Activated CD8-positive, alpha-beta memory T cell treated with anti-CD3 and anti-CD28 coated beads for 24 hours (primary cell): ENCODE measurements at regions not wholly inside any gene's neighbourhood (a gene's known extent, or its start where the extent isn't known, plus 50 kb on each side); places are given as distances from the start of the nearest gene placed in this dataset.

ENCODE experiments used
- DNase-seq: peaks from one replicate; pipeline ENCODE4 v3.0.0-alpha.2; 2020

GRCh38 chr6:149150301-149150700 lies 167.2 kb upstream of the TAB2 start:
- no peak for DNase-seq

DNA sequence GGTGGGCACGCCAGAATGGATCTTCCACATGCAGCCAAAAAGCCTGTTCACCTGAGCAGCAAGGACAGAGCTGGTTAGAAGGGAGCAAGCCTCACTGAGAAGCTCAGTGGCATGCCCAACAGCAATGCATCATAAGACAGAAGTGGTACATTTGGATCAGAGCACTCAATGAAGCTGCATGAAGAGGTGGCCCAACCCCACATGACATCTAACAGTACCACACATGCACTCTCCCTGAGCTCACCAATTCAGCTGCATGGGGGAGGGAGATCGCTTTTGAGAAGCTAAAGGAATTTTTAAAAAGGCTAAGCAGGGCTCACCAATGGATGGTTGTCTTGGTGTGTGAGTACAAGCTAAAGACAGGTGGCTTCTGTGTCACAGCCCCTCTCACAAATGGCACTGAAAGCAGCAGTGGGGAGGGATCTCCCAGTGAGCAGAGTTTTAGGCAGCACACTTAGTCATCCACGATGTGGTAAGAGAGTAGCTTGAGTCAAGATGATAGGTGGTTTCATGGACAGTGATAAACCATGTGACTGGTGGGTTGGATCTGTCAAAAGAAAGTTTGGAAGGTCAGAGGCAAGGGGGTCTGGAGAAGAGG lies 166.6 kb upstream of the TAB2 start:
- DNase-seq = no peak

DNA sequence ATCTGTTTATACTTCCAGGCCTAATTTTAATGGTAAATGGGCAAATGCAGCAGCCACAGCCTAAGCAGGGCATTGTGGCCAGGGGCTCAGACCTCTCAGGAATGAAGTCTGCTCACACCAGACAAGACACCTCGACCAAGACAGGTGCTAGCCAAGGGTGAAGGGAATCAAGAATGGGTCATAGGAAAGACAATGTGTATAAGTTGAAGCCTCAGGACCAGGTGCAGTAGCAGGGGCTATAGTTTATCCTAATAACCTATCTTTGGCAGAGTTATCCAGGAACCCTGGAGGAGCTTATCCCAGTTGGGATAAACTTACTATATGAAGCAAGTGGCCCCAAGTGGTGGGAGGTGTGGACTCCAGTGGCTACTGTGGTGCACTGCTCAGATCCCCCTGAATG lies 165.0 kb upstream of the TAB2 start:
- no peak for DNase-seq

GRCh38 chr6:149153100-149153499 lies 164.4 kb upstream of the TAB2 start:
- DNase-seq = no peak

DNA sequence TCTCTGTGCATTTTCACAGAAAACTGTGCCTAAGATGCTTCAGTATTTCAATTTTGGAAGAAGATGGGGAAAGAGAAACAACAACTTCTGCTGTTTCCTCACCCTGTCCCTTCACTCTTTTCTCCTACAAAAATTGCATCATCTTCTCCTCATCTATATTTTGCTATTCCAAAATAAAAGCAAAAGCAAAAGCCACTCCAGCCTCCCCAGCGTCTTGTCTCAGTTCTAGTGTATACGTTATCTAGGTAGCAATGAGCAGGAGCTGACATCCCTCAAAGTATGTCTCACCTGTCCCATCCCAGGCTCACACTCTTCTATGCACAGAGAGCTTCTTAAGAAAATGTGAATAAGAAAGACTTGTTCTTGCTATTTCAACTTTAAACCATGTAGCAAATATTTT lies 163.8 kb upstream of the TAB2 start:
- no peak for DNase-seq

- no peak for DNase-seq
These were observed 163.2 kb upstream of the TAB2 start for GRCh38 chr6:149154261-149154821.

GRCh38 chr6:149157126-149157525 lies 160.4 kb upstream of the TAB2 start:
- no peak for DNase-seq

DNA sequence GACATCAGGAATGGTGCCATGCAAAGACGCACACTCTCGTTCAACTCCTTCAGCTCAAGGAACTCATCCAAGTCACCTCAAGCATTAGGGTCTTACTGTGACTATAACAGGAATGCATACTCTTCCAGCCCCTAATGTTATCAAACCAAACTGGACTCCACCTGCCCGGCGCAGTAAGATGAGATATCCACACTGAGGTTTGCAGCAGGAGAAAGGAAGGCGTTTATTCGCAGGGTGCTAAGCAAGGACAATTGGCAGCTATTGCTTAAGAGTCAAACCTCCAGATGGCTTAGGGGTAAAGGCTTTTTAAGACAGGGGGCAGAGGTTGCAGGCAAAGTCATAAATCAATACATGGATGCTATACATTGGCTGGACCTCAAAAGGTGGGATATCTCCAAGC lies 159.4 kb upstream of the TAB2 start:
- DNase-seq = no peak

DNA sequence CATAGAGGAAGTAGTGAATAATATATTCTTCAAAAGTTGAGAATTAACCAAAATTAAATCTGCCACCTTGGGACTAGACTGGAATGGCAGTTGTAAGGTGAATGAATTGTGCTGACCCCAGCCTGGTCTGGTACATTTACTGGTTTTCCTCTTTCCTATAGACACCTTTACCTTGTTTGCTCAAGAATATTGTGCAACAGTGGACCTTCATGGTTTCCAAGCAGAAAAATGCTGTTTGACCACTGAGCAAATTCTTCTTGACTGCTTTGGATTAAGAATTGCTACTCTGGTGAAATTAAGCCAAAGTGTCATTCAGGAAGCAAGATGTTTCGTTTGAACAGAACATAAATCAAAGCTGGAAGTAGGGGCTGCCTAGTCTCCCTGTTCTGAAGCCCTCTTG lies 156.6 kb upstream of the TAB2 start:
- no peak for DNase-seq

DNA sequence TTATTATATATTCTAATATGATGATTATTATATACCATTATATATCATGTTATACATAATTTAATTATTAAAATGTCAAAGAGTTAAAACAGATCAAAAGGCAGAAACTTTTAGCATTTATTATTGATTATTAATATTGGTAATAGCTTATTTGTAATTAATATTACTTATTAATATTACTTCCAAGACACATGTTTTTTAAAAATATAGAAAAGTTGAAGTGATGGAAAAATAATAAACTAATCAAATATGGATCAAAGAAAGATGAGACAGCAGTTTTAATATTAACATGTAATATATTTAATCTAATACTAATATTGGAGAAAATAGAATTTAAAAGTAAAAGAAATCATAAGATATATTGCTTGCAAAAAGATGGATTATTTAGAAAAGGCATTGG lies 154.6 kb upstream of the TAB2 start:
- no peak for DNase-seq

DNA sequence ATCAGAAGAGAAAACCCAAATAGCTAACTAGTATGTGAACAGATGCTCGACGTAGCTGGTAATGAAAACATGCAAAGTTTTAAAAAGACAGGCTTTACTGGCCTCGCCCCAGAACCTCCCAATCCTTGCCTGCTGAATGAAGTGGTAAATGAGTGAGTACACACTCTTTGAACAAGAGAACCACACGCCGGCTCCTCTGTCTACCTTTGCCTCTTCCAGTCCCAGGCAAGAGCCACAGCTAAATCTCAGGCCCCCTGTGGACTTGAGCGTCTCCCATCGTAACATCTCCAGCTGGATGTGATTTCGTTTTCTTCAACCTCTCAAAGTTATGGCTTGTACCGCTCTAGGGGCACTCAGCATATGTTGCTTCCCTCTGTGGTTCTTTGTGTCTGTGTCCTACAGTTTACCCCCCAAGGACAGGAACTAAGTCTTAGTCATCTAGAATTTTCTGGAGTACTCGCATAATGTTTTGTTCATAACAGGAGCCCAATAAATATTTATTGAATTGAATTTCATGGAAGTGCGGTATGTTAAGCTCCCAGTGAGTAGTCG lies 153.2 kb upstream of the TAB2 start:
- no peak for DNase-seq

DNA sequence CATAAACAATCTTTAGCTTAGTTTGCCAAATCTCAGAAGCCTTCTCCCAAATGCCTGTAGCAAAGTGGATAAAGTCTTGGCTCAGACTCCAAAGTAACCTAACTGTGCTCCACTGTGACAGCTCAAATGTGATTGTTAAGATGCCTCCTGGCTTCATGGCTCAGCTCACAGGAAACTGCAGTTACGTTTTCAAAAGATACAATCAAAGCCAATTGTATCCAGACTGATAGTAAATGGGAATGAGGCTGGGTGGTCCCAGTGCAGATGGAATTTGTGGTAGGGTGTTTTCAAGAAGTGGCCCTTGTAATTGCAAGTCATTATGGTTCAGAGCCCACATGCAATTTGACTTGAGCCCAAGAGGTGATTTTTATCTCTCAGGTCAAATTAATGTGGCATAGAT lies 151.2 kb upstream of the TAB2 start:
- no peak for DNase-seq

- no peak for DNase-seq
These were observed 150.8 kb upstream of the TAB2 start for GRCh38 chr6:149166747-149167146.

DNA sequence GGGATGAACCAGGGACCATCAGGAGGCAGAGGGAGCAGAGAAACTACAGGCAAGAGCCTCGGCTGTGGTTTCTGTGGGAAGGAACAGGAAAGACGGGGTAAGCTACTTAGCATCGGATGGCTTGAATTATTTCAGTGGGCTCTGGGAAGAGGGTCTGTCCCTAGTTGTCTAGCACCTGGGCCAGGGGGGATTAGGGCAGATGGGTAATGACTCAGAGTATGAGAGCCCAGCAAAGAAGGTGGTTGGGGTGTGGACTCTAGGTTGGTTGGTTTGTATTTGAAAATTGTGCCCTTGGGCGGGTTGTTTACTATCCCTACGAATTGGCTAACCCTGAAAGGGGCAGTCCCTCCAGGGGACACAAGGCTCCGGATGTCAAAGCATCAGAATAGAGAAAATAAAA lies 148.5 kb upstream of the TAB2 start:
- no peak for DNase-seq

DNA sequence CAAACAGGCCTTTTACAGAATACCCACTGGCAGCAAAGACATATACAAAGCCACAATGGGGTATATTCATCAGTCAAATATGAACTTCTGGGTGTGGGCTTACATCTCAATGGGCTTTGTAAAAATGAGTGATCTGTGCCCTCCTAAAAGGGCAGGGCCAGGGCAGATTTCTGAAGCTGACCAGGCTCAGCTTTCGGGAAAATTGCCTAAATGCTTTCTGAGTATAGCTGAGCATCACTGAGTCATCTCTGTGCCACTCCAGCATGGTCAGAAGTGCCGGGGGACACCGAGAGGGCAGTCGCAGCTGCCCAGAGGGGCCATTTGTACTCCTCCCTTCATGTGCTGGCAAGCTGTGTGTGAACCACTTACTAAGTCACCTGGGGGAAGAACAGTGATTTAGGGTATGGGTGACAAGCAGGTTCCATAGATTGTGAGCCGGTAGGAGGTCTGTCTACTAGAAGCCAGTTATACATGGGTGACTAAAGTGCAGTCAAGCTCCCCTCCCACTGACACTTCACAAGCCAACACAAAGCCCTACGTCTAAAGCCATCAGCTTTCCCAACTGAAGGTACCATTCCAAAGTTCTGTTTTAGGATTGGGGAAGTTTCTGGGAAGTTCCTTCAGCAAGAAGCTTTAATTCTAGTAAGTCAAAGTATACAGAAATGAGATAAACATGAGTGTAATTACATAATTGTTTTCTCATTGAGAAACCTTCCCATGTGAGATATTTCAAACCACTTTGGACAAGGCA lies 147.6 kb upstream of the TAB2 start:
- no peak for DNase-seq

GRCh38 chr6:149170564-149171452 lies 146.7 kb upstream of the TAB2 start:
- DNase-seq = no peak

GRCh38 chr6:149173222-149173621 lies 144.3 kb upstream of the TAB2 start:
- DNase-seq = no peak

DNA sequence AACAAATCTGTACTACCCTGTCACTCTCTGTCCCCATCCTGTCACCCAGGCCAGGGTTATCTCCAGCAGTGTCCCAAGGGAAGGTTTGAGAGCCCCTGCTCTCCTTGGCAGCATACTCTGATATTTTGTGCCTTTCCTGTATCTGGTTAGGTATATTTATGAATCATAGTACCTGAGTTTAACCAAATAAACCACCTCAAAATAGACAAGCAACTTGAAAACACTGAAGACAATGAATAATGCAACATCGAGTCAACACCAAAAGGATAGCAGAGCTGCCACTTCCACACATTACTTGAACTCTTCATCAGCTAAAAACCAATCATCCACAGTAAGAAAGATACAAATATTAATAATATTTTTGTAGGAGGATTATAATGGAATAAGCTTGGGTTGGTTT lies 142.6 kb upstream of the TAB2 start:
- DNase-seq = no peak

DNA sequence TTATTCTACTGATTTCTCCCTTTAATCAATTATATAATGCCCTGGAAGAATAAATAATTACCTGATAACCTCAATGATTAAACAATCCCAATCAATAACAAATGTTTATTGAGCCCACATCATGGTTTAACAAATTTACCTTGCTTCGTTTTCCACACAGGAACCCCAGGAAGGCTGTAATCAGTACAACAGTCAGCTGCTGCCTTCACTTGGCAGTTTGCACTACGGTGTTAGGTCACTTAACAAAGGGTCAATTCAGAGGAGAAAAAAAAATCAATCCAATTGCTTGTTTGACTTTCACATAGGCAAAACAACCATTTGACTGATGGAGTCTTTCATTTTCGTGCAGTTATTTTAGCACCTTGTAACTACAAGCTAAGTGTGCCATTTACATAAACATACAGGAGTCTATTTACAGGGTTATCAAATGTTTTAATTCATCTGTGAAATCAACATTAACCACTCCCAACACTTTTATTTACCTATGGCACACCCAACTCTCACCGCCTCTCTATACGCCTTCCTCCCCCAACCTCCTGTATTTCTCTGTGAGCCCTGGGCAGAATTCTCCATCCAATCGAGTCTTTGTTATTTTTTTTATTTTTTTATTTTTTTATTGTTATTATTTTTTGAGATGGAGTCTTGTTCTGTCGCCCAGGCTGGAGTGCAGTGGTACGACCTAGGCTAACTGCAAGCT lies 140.4 kb upstream of the TAB2 start:
- DNase-seq = no peak

GRCh38 chr6:149179431-149179830 lies 138.1 kb upstream of the TAB2 start:
- no peak for DNase-seq

DNA sequence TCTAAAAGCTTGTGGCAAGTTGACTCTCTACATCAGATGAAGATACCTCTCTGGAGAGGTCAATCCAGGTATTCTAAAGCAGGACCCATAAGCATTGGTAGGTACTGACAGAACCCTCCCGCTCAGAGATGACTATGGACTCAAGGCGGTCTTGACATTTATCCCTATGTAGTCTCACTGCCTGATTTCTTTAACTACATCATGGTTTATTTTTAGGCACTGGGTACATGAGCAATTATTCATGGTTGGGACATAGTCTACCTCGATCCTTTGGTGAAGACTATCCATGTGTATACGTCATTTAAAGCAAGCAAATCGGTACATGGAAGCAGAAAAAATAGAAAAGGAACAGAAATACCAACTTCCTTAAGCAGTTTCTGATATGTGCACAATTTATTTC lies 136.2 kb upstream of the TAB2 start:
- no peak for DNase-seq

DNA sequence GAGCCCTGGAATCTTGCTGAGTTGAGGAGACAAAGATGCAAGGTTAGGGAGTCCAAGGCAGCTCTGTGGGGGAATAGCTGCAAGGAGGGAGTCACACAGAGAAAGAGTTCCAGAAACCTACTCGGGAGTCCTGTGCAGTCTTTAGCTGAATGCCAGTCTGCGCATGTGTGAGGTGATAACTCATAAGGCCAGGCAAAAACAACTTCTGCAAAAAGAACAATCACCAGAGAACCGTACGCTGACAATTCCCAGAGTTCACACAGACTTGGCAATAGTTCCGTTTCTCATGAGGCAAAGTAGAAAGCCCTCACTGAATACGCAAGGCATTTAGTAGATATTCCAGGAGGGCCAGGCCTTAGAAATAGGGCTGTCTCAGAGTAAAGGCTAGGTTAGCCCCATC lies 135.2 kb upstream of the TAB2 start:
- no peak for DNase-seq

GRCh38 chr6:149184523-149184922 lies 133.0 kb upstream of the TAB2 start:
- no peak for DNase-seq
